SK-N-SH (cell line): ENCODE measurements at regions not wholly inside any gene's neighbourhood (a gene's known extent, or its start where the extent isn't known, plus 50 kb on each side); places are given as distances from the start of the nearest gene placed in this dataset.

ENCODE experiments used
- CTCF ChIP-seq: fragments of 200-600 bp; sonication (generic); IDR thresholded peaks from 2 replicates; pipeline ENCODE4 v1.6.1; 2017; ENCODE audit warnings: antibody characterized with exemption, mild to moderate bottlenecking, moderate library complexity
- EP300 ChIP-seq, 2 experiments: IDR thresholded peaks; 2 replicates each; pipeline versions ENCODE4 v1.4.0 to v1.6.1; 2012; ENCODE audit warnings: borderline replicate concordance in 1 of 2, low read depth in 1 of 2, low read length in 1 of 2
- EZH2phosphoT487 ChIP-seq: fragments of 200-600 bp; sonication (generic); IDR thresholded peaks from 2 replicates; pipeline ENCODE4 v1.6.1; 2017; ENCODE audit warnings: low read depth, mixed run types, mild to moderate bottlenecking, antibody characterized with exemption, moderate library complexity, borderline replicate concordance
- JUND ChIP-seq: IDR thresholded peaks from 2 replicates; pipeline ENCODE4 v1.4.0; 2012
- NFIC ChIP-seq: IDR thresholded peaks from 2 replicates; pipeline ENCODE4 v1.4.0; 2012; ENCODE audit warnings: borderline replicate concordance
- SIN3A ChIP-seq: IDR thresholded peaks from 2 replicates; pipeline ENCODE4 v1.6.1; 2012; ENCODE audit warnings: low read depth, mild to moderate bottlenecking, low read length, moderate library complexity, borderline replicate concordance
- TAF1 ChIP-seq: IDR thresholded peaks from 2 replicates; pipeline ENCODE4 v1.6.1; 2012; ENCODE audit warnings: low read depth, mild to moderate bottlenecking, low read length, moderate library complexity, borderline replicate concordance
- TF ChIP-seq, protein P1 (sequence below): IDR thresholded peaks from 2 replicates; pipeline ENCODE4; 2012
- TF ChIP-seq, protein P2 (sequence below): IDR thresholded peaks from 2 replicates; pipeline ENCODE4 v1.4.0; 2012; ENCODE audit warnings: low read depth

- TF ChIP-seq, protein P1, sequence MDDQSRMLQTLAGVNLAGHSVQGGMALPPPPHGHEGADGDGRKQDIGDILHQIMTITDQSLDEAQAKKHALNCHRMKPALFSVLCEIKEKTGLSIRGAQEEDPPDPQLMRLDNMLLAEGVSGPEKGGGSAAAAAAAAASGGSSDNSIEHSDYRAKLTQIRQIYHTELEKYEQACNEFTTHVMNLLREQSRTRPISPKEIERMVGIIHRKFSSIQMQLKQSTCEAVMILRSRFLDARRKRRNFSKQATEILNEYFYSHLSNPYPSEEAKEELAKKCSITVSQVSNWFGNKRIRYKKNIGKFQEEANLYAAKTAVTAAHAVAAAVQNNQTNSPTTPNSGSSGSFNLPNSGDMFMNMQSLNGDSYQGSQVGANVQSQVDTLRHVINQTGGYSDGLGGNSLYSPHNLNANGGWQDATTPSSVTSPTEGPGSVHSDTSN = no peak
- no peak for TF ChIP-seq CTCF
- no peak for TF ChIP-seq EP300 (IDR thresholded peaks at IDR 0.05; ENCODE audit: borderline replicate concordance in 1 of 2, low read depth in 1 of 2, low read length in 1 of 2)
- no peak for TF ChIP-seq JUND
- no peak for TF ChIP-seq TAF1
- no peak for TF ChIP-seq NFIC
- TF ChIP-seq EZH2phosphoT487 = no peak
- TF ChIP-seq, protein P2, sequence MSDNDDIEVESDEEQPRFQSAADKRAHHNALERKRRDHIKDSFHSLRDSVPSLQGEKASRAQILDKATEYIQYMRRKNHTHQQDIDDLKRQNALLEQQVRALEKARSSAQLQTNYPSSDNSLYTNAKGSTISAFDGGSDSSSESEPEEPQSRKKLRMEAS = no peak
- no peak for TF ChIP-seq SIN3A
Observed at GRCh38 chr1:178580096-178580495, 67.2 kb downstream of the TEX35 start.
